Trophoblast cell (in vitro differentiated cells and primary cell): ENCODE measurements at regions not wholly inside any gene's neighbourhood (a gene's known extent, or its start where the extent isn't known, plus 50 kb on each side); places are given as distances from the start of the nearest gene placed in this dataset.
A peak's percentile ranks its signal among the peaks of the same experiment; 100 is the strongest.

Experiments used
- DNase-seq, 2 donors: peaks; one replicate each; pipeline ENCODE4 v3.0.0-alpha.2; 2016
- H2AFZ ChIP-seq: 2 replicates; pipeline ENCODE4 v1.6.1; 2013; ENCODE audit warnings: low read length, moderate library complexity, mild to moderate bottlenecking; ENCODE audit not compliant: insufficient read depth, poor library complexity
- H2AK5ac ChIP-seq: 2 replicates; pipeline ENCODE4 v1.6.1; 2013; ENCODE audit warnings: mild to moderate bottlenecking, low read length
- H2BK120ac ChIP-seq: 2 replicates; pipeline ENCODE4 v1.6.1; 2013; ENCODE audit warnings: low read length, mild to moderate bottlenecking, moderate library complexity; ENCODE audit not compliant: insufficient read depth, poor library complexity
- H2BK12ac ChIP-seq: 2 replicates; pipeline ENCODE4 v1.6.1; 2013; ENCODE audit warnings: mild to moderate bottlenecking, low read length, moderate library complexity
- H2BK5ac ChIP-seq: 2 replicates; pipeline ENCODE4 v1.6.1; 2013; ENCODE audit warnings: low read length, low read depth, moderate library complexity, mild to moderate bottlenecking; ENCODE audit not compliant: poor library complexity
- H3K14ac ChIP-seq: 2 replicates; pipeline ENCODE4 v1.6.1; 2013; ENCODE audit warnings: mild to moderate bottlenecking, low read length
- H3K18ac ChIP-seq: 2 replicates; pipeline ENCODE4 v1.6.1; 2013; ENCODE audit warnings: mild to moderate bottlenecking, low read length
- H3K23ac ChIP-seq: 2 replicates; pipeline ENCODE4 v1.6.1; 2013; ENCODE audit warnings: low read length
- H3K27ac ChIP-seq: 2 replicates; pipeline ENCODE4 v1.5.1; 2013; ENCODE audit warnings: low read depth, mild to moderate bottlenecking, inconsistent platforms, low read length, moderate library complexity
- H3K27me3 ChIP-seq: 2 replicates; pipeline ENCODE4 v1.6.1; 2013; ENCODE audit warnings: inconsistent platforms, mild to moderate bottlenecking, low read length, moderate library complexity; ENCODE audit not compliant: insufficient read depth
- H3K36me3 ChIP-seq, 2 experiments: 1 replicate in 1 of 2; 2 replicates in 1 of 2; pipeline ENCODE4 v1.6.1; 2013; ENCODE audit warnings: low read length in 2 of 2, mild to moderate bottlenecking in 2 of 2, moderate library complexity in 1 of 2; ENCODE audit not compliant: insufficient read depth in 2 of 2, control insufficient read depth in 1 of 2
- H3K4ac ChIP-seq: 2 replicates; pipeline ENCODE4 v1.6.1; 2013; ENCODE audit warnings: low read depth, mild to moderate bottlenecking, low read length, moderate library complexity
- H3K4me1 ChIP-seq, 2 experiments: 1 replicate in 1 of 2; 2 replicates in 1 of 2; pipeline ENCODE4 v1.6.1; 2013; ENCODE audit warnings: low read length in 2 of 2, mild to moderate bottlenecking in 2 of 2, moderate library complexity in 1 of 2; ENCODE audit not compliant: insufficient read depth in 2 of 2, control insufficient read depth in 1 of 2
- H3K4me2 ChIP-seq: 2 replicates; pipeline ENCODE4 v1.6.1; 2013; ENCODE audit warnings: inconsistent platforms, mild to moderate bottlenecking, low read length, moderate library complexity
- H3K4me3 ChIP-seq: 2 replicates; pipeline ENCODE4 v1.5.1; 2013; ENCODE audit warnings: mild to moderate bottlenecking, low read depth, low read length, inconsistent platforms
- H3K79me1 ChIP-seq: one replicate; pipeline ENCODE4 v1.6.1; 2013; ENCODE audit warnings: low read length
- H3K79me2 ChIP-seq: 2 replicates; pipeline ENCODE4 v1.6.1; 2013; ENCODE audit warnings: low read length, mild to moderate bottlenecking; ENCODE audit not compliant: control insufficient read depth, insufficient read depth, poor library complexity
- H3K9ac ChIP-seq: 2 replicates; pipeline ENCODE4 v1.6.1; 2013; ENCODE audit warnings: mild to moderate bottlenecking, low read length
- H3K9me3 ChIP-seq: 2 replicates; pipeline ENCODE4 v1.6.1; 2013; ENCODE audit warnings: low read depth, mild to moderate bottlenecking, control low read depth, inconsistent platforms, low read length; ENCODE audit not compliant: insufficient read depth
- H4K12ac ChIP-seq: 2 replicates; pipeline ENCODE4 v1.6.1; 2013; ENCODE audit warnings: low read depth, mild to moderate bottlenecking, low read length, moderate library complexity
- H4K8ac ChIP-seq: 2 replicates; pipeline ENCODE4 v1.6.1; 2013; ENCODE audit warnings: low read depth, mild to moderate bottlenecking, low read length, moderate library complexity
- H4K91ac ChIP-seq: one replicate; pipeline ENCODE4 v1.6.1; 2013; ENCODE audit warnings: low read depth, mild to moderate bottlenecking, low read length, moderate library complexity
- WGBS: extraction: QIAGEN DNeasy Blood & Tissue Kit; methylation state at CpG from one replicate; pipeline ENCODE4 v1.1.7; 2013; ENCODE audit warnings: missing lambda C conversion rate; ENCODE audit not compliant: insufficient read length, insufficient coverage; ENCODE audit errors: extremely low coverage; 5-methylcytosine and 5-hydroxymethylcytosine counted together

DNA sequence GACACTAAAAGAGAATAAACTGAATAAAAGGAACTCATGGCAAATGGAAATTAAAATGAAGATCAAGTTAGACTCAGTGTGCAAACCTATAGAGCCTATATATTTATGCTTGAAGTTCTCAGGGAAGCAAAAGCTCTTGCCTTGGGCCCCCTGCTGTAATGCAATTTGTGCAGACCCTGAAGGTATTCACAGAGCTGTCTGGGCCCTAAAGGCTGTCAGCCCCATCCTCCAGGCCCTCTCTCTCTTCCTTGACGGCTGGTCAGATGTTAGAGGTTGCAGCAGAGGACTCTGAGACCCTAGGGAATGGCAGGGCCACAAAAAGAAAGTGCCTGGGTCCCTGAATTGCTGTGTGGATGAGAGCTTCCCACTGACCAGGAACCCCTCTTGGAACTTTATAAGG lies 283.9 kb upstream of the TUT7 start:
- H4K12ac ChIP-seq: no peak overlapping the region
- H3K4ac ChIP-seq: no peak overlapping the region
- peak overlapping the region; percentile 53 for H2BK12ac ChIP-seq
- no peak overlapping the region for H2AFZ ChIP-seq
- peak overlapping the region; percentile 40 for H3K14ac ChIP-seq
- H3K4me3 ChIP-seq: no peak overlapping the region
- H4K8ac ChIP-seq: no peak overlapping the region
- no peak overlapping the region for H3K18ac ChIP-seq
- H3K9me3 ChIP-seq: peaks cover 2% of the 10 kb centered on the region
- H4K91ac ChIP-seq: peak overlapping the region; percentile 74
- no peak overlapping the region for H2BK5ac ChIP-seq
- H3K27me3 ChIP-seq: no peaks in the 10 kb centered on the region
- DNase-seq: no peak
- H3K79me1 ChIP-seq: peaks cover 11% of the 10 kb centered on the region
- H3K36me3 ChIP-seq: peaks cover 0 to 2% of the 10 kb centered on the region in 2 experiments
- H3K23ac ChIP-seq: no peak overlapping the region
- H2AK5ac ChIP-seq: no peak overlapping the region
- H3K27ac ChIP-seq: no peak overlapping the region
- H3K4me2 ChIP-seq: no peak overlapping the region
- H3K9ac ChIP-seq: no peak overlapping the region
- peaks cover 12 to 24% of the 10 kb centered on the region in 2 experiments for H3K4me1 ChIP-seq
- no peaks in the 10 kb centered on the region for H3K79me2 ChIP-seq
- no peak overlapping the region for H2BK120ac ChIP-seq
- WGBS: no CpG with 5 or more reads among the region's 1 CpG

- no peaks in the 10 kb centered on the region for H3K79me2 ChIP-seq
- no CpG with 5 or more reads among the region's 11 CpGs for WGBS
These were observed 283.3 kb upstream of the TUT7 start for GRCh38 chr9:86637515-86637914.

DNA sequence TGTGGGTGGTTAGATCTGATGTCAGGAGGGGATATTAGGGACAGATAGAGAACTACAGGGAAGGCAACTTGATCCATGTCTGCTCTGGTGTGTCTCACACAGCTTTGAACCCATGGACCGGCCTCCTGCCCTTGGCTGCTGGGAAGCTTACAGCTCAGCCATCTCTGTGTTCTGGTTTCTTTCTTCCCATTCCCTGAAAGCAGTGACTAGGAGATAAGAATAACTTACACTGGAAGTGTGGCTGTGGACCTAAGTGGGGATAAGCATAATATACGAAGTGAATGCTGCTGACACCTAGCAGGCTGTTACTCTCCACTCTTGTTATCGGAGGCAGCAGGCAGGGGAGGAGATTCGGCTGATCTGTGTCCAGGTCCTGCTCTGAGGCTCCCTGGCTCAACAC lies 282.3 kb upstream of the TUT7 start:
- H3K4me2 ChIP-seq: no peak overlapping the region
- H3K79me1 ChIP-seq: peaks cover 11% of the 10 kb centered on the region
- H3K4me3 ChIP-seq: no peak overlapping the region
- no peak overlapping the region for H2AFZ ChIP-seq
- H2BK120ac ChIP-seq: no peak overlapping the region
- no peak overlapping the region for H2AK5ac ChIP-seq
- no peak overlapping the region for H3K23ac ChIP-seq
- no peaks in the 10 kb centered on the region for H3K79me2 ChIP-seq
- no peak overlapping the region for H3K9ac ChIP-seq
- H4K8ac ChIP-seq: no peak overlapping the region
- H3K14ac ChIP-seq: no peak overlapping the region
- peaks cover 0 to 2% of the 10 kb centered on the region in 2 experiments for H3K36me3 ChIP-seq
- H2BK12ac ChIP-seq: no peak overlapping the region
- H3K27me3 ChIP-seq: no peaks in the 10 kb centered on the region
- no peak overlapping the region for H3K4ac ChIP-seq
- no peak overlapping the region for H4K91ac ChIP-seq
- H3K4me1 ChIP-seq: peaks cover 4 to 14% of the 10 kb centered on the region in 2 experiments
- no peak overlapping the region for H2BK5ac ChIP-seq
- H3K18ac ChIP-seq: no peak overlapping the region
- H4K12ac ChIP-seq: no peak overlapping the region
- no peak for DNase-seq
- no peak overlapping the region for H3K27ac ChIP-seq
- H3K9me3 ChIP-seq: peaks cover 2% of the 10 kb centered on the region
- no CpG with 5 or more reads among the region's 4 CpGs for WGBS

More at GRCh38 chr9:86637515-86637914, 283.3 kb upstream of the TUT7 start:
- no peaks in the 10 kb centered on the region for H3K27me3 ChIP-seq
- H2BK120ac ChIP-seq: no peak overlapping the region
- H3K9ac ChIP-seq: no peak overlapping the region
- H3K4me3 ChIP-seq: no peak overlapping the region
- no peak overlapping the region for H3K18ac ChIP-seq
- H4K8ac ChIP-seq: no peak overlapping the region
- H2AFZ ChIP-seq: no peak overlapping the region
- H2BK5ac ChIP-seq: no peak overlapping the region
- H2BK12ac ChIP-seq: no peak overlapping the region
- H4K12ac ChIP-seq: no peak overlapping the region
- no peak overlapping the region for H3K14ac ChIP-seq
- H3K79me1 ChIP-seq: peaks cover 11% of the 10 kb centered on the region
- no peak overlapping the region for H3K23ac ChIP-seq
- H3K4ac ChIP-seq: no peak overlapping the region
- no peak overlapping the region for H4K91ac ChIP-seq
- H3K36me3 ChIP-seq: peaks cover 0 to 2% of the 10 kb centered on the region in 2 experiments
- no peak overlapping the region for H3K27ac ChIP-seq
- no peak overlapping the region for H3K4me2 ChIP-seq
- no peak overlapping the region for H2AK5ac ChIP-seq
- DNase-seq: peak in 1 of 2 donors; percentile 44
- H3K9me3 ChIP-seq: peaks cover 2% of the 10 kb centered on the region
- peaks cover 11 to 20% of the 10 kb centered on the region in 2 experiments for H3K4me1 ChIP-seq

GRCh38 chr9:86636038-86636437 lies 281.8 kb upstream of the TUT7 start:
- WGBS: no CpG with 5 or more reads among the region's 6 CpGs
- no peak overlapping the region for H3K23ac ChIP-seq

More at GRCh38 chr9:86636038-86636437, 281.8 kb upstream of the TUT7 start:
- Histone ChIP-seq H4K8ac (no peak overlapping the region), H2BK5ac (no peak overlapping the region), H4K91ac (peak overlapping the region; percentile 4), H3K4me3 (no peak overlapping the region), H2AK5ac (no peak overlapping the region), H4K12ac (no peak overlapping the region), H3K79me1 (peaks cover 8% of the 10 kb centered on the region), H3K9ac (no peak overlapping the region), H3K36me3 (peaks cover 0 to 2% of the 10 kb centered on the region in 2 experiments), H2BK120ac (no peak overlapping the region), H3K9me3 (peaks cover 2% of the 10 kb centered on the region), H3K18ac (no peak overlapping the region), H3K27ac (peak overlapping the region; percentile 2), H3K27me3 (no peaks in the 10 kb centered on the region), H3K4me1 (peaks cover 2 to 11% of the 10 kb centered on the region in 2 experiments), H3K4me2 (no peak overlapping the region), H3K4ac (no peak overlapping the region), H2AFZ (no peak overlapping the region), H3K14ac (no peak overlapping the region), H3K79me2 (no peaks in the 10 kb centered on the region), H2BK12ac (no peak overlapping the region)
- DNase-seq: no peak
